Occipital lobe (tissue), 1 donor: ENCODE measurements at regions not wholly inside any gene's neighbourhood (a gene's known extent, or its start where the extent isn't known, plus 50 kb on each side); places are given as distances from the start of the nearest gene placed in this dataset.

Experiments used
- DNase-seq: peaks from one replicate; lab custom pipeline; 2025; lab: John Stamatoyannopoulos, UW

GRCh38 chr2:188203776-188204175, 87.9 kb upstream of the GULP1 start:
- no peak for DNase-seq

- no peak for DNase-seq
Measured at GRCh38 chr2:188204824-188205223, 86.8 kb upstream of the GULP1 start.

- DNase-seq, result no peak
Measured at GRCh38 chr2:188207554-188207953, 84.1 kb upstream of the GULP1 start.

- DNase-seq, result no peak
Measured at GRCh38 chr2:188209218-188209617, 82.5 kb upstream of the GULP1 start.

GRCh38 chr2:188217264-188217663, 74.4 kb upstream of the GULP1 start:
- DNase-seq, result no peak

GRCh38 chr2:188219541-188219940, 72.1 kb upstream of the GULP1 start:
- no peak for DNase-seq

GRCh38 chr2:188220535-188220934, 71.1 kb upstream of the GULP1 start:
- DNase-seq, result no peak

GRCh38 chr2:188227713-188228112, 64.0 kb upstream of the GULP1 start:
- no peak for DNase-seq

GRCh38 chr2:188235364-188235763, 56.3 kb upstream of the GULP1 start:
- no peak for DNase-seq

- DNase-seq, result no peak
Measured at GRCh38 chr2:188238386-188238785, 53.3 kb upstream of the GULP1 start.
